GM18519 (cell line): ENCODE measurements at regions not wholly inside any gene's neighbourhood (a gene's known extent, or its start where the extent isn't known, plus 50 kb on each side); places are given as distances from the start of the nearest gene placed in this dataset.

Experiments
- ATAC-seq: cut with Tn5 transposase; IDR thresholded peaks from one replicate; pipeline ENCODE4 v1.9.1; 2021; ENCODE audit warnings: mild to moderate bottlenecking, moderate library complexity; ENCODE audit not compliant: unreplicated experiment, low FRiP score

GRCh38 chr5:110339399-110339798, 387.1 kb downstream of the TMEM232 start:
- ATAC-seq, result no peak

GRCh38 chr5:110341836-110342235, 384.6 kb downstream of the TMEM232 start:
- ATAC-seq, result no peak

- no peak for ATAC-seq
Observed at GRCh38 chr5:110342683-110343082, 383.8 kb downstream of the TMEM232 start.

- ATAC-seq, result no peak
Observed at GRCh38 chr5:110343616-110344015, 382.9 kb downstream of the TMEM232 start.

- no peak for ATAC-seq
Observed at GRCh38 chr5:110345623-110346022, 380.8 kb downstream of the TMEM232 start.

GRCh38 chr5:110346893-110347358, 379.5 kb downstream of the TMEM232 start:
- ATAC-seq, result no peak

GRCh38 chr5:110347781-110348180, 378.7 kb downstream of the TMEM232 start:
- no peak for ATAC-seq

GRCh38 chr5:110351430-110351829, 375.0 kb downstream of the TMEM232 start:
- ATAC-seq, result no peak

- no peak for ATAC-seq
Observed at GRCh38 chr5:110354311-110354710, 372.2 kb downstream of the TMEM232 start.

- no peak for ATAC-seq
Observed at GRCh38 chr5:110354915-110355644, 371.4 kb downstream of the TMEM232 start.

- ATAC-seq, result no peak
Observed at GRCh38 chr5:110356677-110357076, 369.8 kb downstream of the TMEM232 start.

GRCh38 chr5:110359221-110359620, 367.2 kb downstream of the TMEM232 start:
- ATAC-seq, result no peak

- ATAC-seq, result no peak
Observed at GRCh38 chr5:110361471-110361870, 365.0 kb downstream of the TMEM232 start.

- no peak for ATAC-seq
Observed at GRCh38 chr5:110362261-110362660, 364.2 kb downstream of the TMEM232 start.

GRCh38 chr5:110366716-110367115, 359.8 kb downstream of the TMEM232 start:
- no peak for ATAC-seq
